Amniotic epithelial cell (primary cell): ENCODE measurements at regions not wholly inside any gene's neighbourhood (a gene's known extent, or its start where the extent isn't known, plus 50 kb on each side); places are given as distances from the start of the nearest gene placed in this dataset.

Experiments
- DNase-seq: peaks from one replicate; pipeline ENCODE4 v3.0.0-alpha.2; 2010; ENCODE audit warnings: low read depth

- DNase-seq, result no peak
Measured at GRCh38 chr6:144335311-144335861, 50.3 kb downstream of the UTRN start.

DNA sequence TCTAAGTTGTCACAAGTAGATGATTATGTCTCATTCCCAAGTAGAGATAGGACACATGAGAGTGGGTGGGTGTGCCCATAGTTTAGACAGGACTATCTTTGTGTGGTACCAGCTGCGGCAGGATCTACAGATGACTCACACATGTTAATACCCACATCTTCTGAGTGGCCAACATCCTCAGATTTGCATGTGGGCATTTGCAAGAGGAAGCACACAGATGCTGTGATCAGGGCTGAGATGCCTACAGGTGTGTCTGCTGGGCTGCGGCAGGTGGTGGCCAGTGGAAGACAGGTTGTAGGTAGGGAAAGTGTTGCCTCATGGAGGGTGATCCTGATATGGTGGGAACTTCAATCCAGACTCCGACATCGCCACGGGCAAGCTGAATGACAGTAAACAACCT lies 50.8 kb downstream of the UTRN start:
- DNase-seq, result peak; percentile 73

GRCh38 chr6:144336900-144337299 lies 51.8 kb downstream of the UTRN start:
- no peak for DNase-seq

DNA sequence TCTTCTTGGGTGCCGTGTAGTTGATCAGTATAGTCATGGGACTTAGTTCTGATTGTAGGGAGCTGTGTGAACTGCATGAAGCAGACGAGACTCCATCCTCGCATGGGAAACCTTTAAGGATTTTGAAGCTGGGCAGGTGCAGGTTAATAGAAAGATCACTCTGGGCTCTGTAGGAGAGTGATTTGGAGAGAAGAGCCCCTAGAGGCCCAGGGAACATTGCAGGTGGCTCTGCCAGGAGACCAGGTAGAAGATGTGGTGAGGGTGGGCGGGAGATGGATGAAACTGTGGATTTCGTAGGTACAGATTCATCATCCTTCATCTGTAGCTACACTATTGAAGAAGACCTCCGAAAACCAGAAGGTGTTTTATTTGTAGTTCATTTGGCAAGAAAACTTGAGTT lies 53.3 kb downstream of the UTRN start:
- no peak for DNase-seq

- DNase-seq, result peak; percentile 81
Measured at GRCh38 chr6:144338951-144339700, 54.0 kb downstream of the UTRN start.

- DNase-seq, result no peak
Measured at GRCh38 chr6:144339859-144340452, 54.8 kb downstream of the UTRN start.

GRCh38 chr6:144340541-144341371 lies 55.6 kb downstream of the UTRN start:
- DNase-seq, result peak; percentile 49

- DNase-seq, result no peak
Measured at GRCh38 chr6:144341831-144342527, 56.8 kb downstream of the UTRN start.

GRCh38 chr6:144343701-144344428 lies 58.7 kb downstream of the UTRN start:
- no peak for DNase-seq

DNA sequence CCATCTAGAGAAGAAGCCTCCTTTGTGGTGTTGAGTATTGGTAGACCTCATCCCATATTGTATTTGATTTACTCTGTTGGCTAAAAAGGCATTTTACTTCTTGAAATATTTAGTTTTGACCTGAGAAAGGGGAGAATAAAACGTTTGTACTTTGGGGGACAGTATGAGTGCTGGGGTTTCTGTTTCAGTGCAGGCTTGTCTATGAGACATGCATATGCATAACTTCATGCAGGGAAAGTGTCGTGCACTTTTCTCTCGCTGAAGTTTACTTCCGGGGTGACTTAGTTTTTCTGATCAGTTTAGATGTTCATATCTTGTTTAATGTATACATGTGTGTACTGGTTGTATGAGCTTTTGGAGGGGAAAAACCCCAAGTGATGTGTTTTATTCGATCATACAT lies 59.5 kb downstream of the UTRN start:
- no peak for DNase-seq

GRCh38 chr6:144345451-144345850 lies 60.3 kb downstream of the UTRN start:
- DNase-seq, result no peak

DNA sequence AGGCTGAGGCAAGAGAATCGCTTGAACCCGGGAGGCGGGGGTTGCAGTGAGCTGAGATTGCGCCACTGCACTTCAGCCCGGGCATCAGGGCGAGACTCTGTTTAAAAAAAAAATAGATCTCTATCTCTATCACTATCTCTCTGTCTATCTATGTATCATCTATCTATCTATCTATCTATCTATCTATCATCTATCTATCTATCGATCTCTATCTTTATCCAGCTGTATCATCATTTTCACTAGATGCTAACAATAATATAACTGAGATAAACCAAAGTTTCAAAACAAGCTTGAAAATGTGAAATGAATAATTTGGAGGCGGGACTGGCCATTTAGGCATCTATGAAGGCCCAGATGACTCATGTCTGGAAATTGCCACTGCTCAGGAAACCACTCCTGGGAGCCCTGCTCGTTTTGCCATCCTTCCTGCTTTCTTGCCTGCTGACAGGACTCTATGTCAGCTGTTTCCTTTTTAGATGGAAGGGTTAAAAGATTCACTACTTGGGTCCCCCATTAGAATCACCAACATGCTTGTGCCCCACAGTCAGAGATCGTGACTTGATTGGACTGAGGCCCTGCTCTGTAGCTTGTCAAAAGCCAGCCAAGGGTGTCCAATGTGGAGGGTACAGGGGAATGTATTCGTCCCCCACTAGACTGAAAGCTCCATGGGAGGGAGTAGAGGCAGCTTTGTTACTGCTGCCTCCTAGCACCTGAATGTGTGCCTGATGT lies 61.7 kb downstream of the UTRN start:
- DNase-seq, result peak; percentile 72

- no peak for DNase-seq
Measured at GRCh38 chr6:144347448-144347759, 62.3 kb downstream of the UTRN start.

- no peak for DNase-seq
Measured at GRCh38 chr6:144347933-144348332, 62.8 kb downstream of the UTRN start.

DNA sequence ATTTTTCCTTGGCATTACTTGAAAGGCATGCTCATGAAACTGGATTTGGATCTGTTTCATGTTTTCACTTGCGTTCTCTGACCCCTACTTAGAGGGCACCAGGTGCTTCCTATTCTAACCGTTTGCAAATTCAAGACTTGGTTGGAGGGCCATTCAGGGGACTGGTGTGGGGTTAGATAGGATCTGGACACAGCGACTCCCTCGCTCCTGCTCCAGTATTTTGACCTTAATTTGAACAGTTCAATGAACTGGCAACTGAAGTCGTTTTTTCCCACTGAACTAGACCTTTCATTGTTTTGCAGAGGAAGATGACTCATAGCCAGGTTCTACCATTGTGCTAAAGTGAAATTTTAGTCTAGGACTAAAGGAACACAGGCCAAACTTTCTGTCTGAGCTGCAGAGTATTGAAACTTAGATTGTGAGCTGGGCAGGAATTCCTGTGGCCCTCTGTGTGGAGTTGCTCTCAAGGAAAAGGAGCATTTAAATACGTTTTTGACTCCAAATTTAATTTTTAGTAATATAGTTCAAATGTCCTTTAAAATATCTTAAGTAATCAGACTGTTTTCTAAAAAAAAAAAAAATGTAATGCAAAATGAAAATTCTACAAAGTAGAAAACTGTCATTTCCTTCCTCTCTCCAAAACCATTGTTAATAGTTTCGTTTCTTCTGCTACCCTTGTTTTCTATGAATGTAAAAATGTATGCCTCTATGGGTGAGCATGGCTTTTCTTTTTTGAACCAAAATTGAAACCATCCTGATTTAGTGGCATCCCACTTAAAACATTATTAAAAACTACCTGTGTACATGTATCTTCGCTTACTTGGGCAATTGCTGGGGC lies 64.8 kb downstream of the UTRN start:
- peak; percentile 36 for DNase-seq

GRCh38 chr6:144350528-144350880 lies 65.4 kb downstream of the UTRN start:
- no peak for DNase-seq

GRCh38 chr6:144351379-144352127 lies 66.4 kb downstream of the UTRN start:
- DNase-seq, result no peak

- DNase-seq, result no peak
Measured at GRCh38 chr6:144352331-144352730, 67.2 kb downstream of the UTRN start.

- no peak for DNase-seq
Measured at GRCh38 chr6:144353871-144354314, 68.8 kb downstream of the UTRN start.
